ENCODE measurements at regions not wholly inside any gene's neighbourhood (a gene's known extent, or its start where the extent isn't known, plus 50 kb on each side); places are given as distances from the start of the nearest gene placed in this dataset.
A peak's percentile ranks its signal among the peaks of the same experiment; 100 is the strongest.

DNA sequence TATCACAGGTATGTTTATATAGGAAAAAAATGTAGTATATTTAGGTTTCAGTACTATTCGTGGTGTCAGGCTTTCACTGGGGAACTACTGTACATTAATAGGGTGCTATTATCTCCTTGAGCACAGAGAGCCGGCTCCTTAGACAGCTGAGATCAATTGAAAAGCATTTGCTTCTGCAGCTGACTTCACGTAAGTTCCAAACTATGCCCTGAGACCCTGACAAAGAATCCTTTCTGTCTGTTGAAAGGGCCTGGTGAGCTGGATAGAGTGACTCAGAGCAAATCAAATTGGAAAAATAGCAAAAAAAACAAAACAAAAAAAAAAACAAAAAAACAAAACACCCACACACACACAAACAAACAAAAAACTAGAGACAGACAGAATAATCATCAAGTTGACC is 652.0 kb downstream of the MTRR start:
- Histone ChIP-seq H3K4me3 (no peak overlapping the region), H3K27me3 (ENCODE audit: control insufficient read depth in 3 of 3, insufficient read depth in 3 of 3, low read length in 2 of 3) (no peaks in the 10 kb centered on the region), H3K27ac (ENCODE audit: low read depth in 1 of 2, low read length in 1 of 2) (no peak overlapping the region), H3K9me3 (ENCODE audit: control insufficient read depth in 4 of 4, insufficient read depth in 3 of 4, low read length in 3 of 4) (peaks cover 0 to 3% (median 0%) of the 10 kb centered on the region in 4 donors), H3K9ac (ENCODE audit: insufficient read depth in 1 of 2, low read length in 2 of 2) (no peak overlapping the region), H3K36me3 (ENCODE audit: control insufficient read depth in 4 of 4, insufficient read depth in 4 of 4, low read length in 4 of 4) (no peaks in the 10 kb centered on the region), H3K4me1 (ENCODE audit: control insufficient read depth in 5 of 5, insufficient read depth in 5 of 5, low read length in 5 of 5) (no peaks in the 10 kb centered on the region)
- 56 to 84% methylated on average over 3 of the region's 3 CpGs for WGBS, 2 donors
- TF ChIP-seq, protein P1, sequence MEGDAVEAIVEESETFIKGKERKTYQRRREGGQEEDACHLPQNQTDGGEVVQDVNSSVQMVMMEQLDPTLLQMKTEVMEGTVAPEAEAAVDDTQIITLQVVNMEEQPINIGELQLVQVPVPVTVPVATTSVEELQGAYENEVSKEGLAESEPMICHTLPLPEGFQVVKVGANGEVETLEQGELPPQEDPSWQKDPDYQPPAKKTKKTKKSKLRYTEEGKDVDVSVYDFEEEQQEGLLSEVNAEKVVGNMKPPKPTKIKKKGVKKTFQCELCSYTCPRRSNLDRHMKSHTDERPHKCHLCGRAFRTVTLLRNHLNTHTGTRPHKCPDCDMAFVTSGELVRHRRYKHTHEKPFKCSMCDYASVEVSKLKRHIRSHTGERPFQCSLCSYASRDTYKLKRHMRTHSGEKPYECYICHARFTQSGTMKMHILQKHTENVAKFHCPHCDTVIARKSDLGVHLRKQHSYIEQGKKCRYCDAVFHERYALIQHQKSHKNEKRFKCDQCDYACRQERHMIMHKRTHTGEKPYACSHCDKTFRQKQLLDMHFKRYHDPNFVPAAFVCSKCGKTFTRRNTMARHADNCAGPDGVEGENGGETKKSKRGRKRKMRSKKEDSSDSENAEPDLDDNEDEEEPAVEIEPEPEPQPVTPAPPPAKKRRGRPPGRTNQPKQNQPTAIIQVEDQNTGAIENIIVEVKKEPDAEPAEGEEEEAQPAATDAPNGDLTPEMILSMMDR (IDR thresholded peaks at IDR 0.05; ENCODE audit: control extremely low read depth, extremely low read depth) = no peak
- DNase-seq (no peak), ATAC-seq (ENCODE audit: insufficient read depth, low FRiP score) (no peak)

DNA sequence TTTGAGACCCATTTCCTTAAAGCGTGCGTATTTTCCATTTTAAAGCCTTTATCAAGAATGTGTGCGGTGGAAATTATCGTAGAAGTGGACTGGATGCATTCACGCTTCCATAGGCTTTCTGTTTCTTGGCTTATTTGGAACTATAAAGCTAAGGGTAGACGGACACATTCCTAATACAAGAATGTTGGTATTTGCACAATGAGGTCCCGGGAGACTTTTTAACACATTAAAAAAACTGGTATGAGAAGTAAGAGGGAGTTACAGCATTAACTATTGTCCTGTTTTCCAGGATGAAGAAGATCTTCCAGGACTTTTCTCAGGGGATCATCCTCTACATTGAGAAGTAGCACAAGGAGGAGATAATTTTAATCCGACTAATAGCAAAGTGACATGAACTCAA is 653.0 kb downstream of the MTRR start:
- no peaks in the 10 kb centered on the region for H3K36me3 ChIP-seq (ENCODE audit: control insufficient read depth in 4 of 4, insufficient read depth in 4 of 4, low read length in 4 of 4)
- ATAC-seq (ENCODE audit: insufficient read depth, low FRiP score) = no peak
- TF ChIP-seq, protein P1 (IDR thresholded peaks at IDR 0.05; ENCODE audit: control extremely low read depth, extremely low read depth) = no peak

DNA sequence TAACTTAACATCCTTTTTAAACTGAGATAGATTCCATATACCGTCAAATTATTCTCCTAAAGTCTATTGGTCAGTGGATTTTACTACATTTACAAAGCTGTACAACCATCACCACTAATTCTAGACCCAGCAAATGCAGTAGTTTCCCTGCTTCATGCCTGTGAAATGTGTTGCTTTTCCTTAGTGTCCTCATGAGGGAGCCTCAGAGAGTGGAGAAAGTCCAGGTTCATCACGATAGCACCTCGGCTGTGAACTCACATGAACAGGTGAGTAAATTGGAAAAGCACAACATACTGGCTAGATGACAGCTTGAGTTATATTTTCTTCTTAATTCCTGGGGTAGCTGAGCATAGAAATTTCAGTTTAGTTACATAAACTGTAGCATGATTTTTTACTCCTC is 653.7 kb downstream of the MTRR start:
- no peaks in the 10 kb centered on the region for H3K9me3 ChIP-seq (ENCODE audit: control insufficient read depth in 4 of 4, insufficient read depth in 3 of 4, low read length in 3 of 4)
- no peak for DNase-seq
- no peak overlapping the region for H3K4me3 ChIP-seq
- H3K9ac ChIP-seq (ENCODE audit: insufficient read depth in 1 of 2, low read length in 2 of 2) = no peak overlapping the region
- H3K36me3 ChIP-seq (ENCODE audit: control insufficient read depth in 4 of 4, insufficient read depth in 4 of 4, low read length in 4 of 4) = no peaks in the 10 kb centered on the region
- no peak overlapping the region for H3K27ac ChIP-seq (ENCODE audit: low read depth in 1 of 2, low read length in 1 of 2)
- TF ChIP-seq, protein P1 (IDR thresholded peaks at IDR 0.05; ENCODE audit: control extremely low read depth, extremely low read depth) = no peak
- no peaks in the 10 kb centered on the region for H3K4me1 ChIP-seq (ENCODE audit: control insufficient read depth in 5 of 5, insufficient read depth in 5 of 5, low read length in 5 of 5)
- 53 to 77% methylated on average over 3 of the region's 3 CpGs for WGBS, 2 donors
- no peak for ATAC-seq (ENCODE audit: insufficient read depth, low FRiP score)
- H3K27me3 ChIP-seq (ENCODE audit: control insufficient read depth in 3 of 3, insufficient read depth in 3 of 3, low read length in 2 of 3) = no peaks in the 10 kb centered on the region

More for the DNA sequence above, 653.0 kb downstream of the MTRR start:
- H3K4me3 ChIP-seq = no peak overlapping the region
- 74 to 92% methylated on average over 8 of the region's 8 CpGs for WGBS, 2 donors
- no peaks in the 10 kb centered on the region for H3K27me3 ChIP-seq (ENCODE audit: control insufficient read depth in 3 of 3, insufficient read depth in 3 of 3, low read length in 2 of 3)
- no peaks in the 10 kb centered on the region for H3K4me1 ChIP-seq (ENCODE audit: control insufficient read depth in 5 of 5, insufficient read depth in 5 of 5, low read length in 5 of 5)
- no peak for DNase-seq
- H3K9ac ChIP-seq (ENCODE audit: insufficient read depth in 1 of 2, low read length in 2 of 2) = no peak overlapping the region
- no peak overlapping the region for H3K27ac ChIP-seq (ENCODE audit: low read depth in 1 of 2, low read length in 1 of 2)
- H3K9me3 ChIP-seq (ENCODE audit: control insufficient read depth in 4 of 4, insufficient read depth in 3 of 4, low read length in 3 of 4) = no peaks in the 10 kb centered on the region

DNA sequence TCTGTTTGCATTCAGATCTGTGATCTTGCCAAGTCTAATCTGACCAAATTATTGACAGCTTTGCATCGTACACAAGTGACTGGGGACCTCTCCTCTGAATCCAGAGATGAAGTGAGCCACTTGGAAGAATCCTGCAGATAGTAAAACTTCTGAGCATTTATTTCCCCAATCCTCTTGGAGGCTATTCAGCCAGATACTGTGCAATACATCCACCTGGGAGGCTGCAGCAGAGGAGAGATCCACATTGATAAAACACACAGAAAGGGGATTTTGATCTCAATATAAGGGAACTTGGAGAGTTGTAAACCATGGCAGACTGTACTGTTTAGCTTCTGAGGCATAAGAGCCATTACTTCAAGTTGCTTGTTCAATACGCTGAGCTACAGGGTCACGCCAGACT is 654.6 kb downstream of the MTRR start:
- 74 to 78% methylated on average over 3 of the region's 3 CpGs for WGBS, 2 donors
- no peak overlapping the region for H3K4me3 ChIP-seq
- no peak overlapping the region for H3K27ac ChIP-seq (ENCODE audit: low read depth in 1 of 2, low read length in 1 of 2)
- TF ChIP-seq, protein P1 (IDR thresholded peaks at IDR 0.05; ENCODE audit: control extremely low read depth, extremely low read depth) = no peak
- no peak for ATAC-seq (ENCODE audit: insufficient read depth, low FRiP score)
- no peaks in the 10 kb centered on the region for H3K27me3 ChIP-seq (ENCODE audit: control insufficient read depth in 3 of 3, insufficient read depth in 3 of 3, low read length in 2 of 3)
- no peaks in the 10 kb centered on the region for H3K9me3 ChIP-seq (ENCODE audit: control insufficient read depth in 4 of 4, insufficient read depth in 3 of 4, low read length in 3 of 4)
- H3K36me3 ChIP-seq (ENCODE audit: control insufficient read depth in 4 of 4, insufficient read depth in 4 of 4, low read length in 4 of 4) = no peaks in the 10 kb centered on the region
- no peaks in the 10 kb centered on the region for H3K4me1 ChIP-seq (ENCODE audit: control insufficient read depth in 5 of 5, insufficient read depth in 5 of 5, low read length in 5 of 5)
- DNase-seq = peak in 1 of 3 donors; percentile 7
- H3K9ac ChIP-seq (ENCODE audit: insufficient read depth in 1 of 2, low read length in 2 of 2) = no peak overlapping the region

Data from lung (tissue), 11 donors.